ENCODE measurements at regions not wholly inside any gene's neighbourhood (a gene's known extent, or its start where the extent isn't known, plus 50 kb on each side); places are given as distances from the start of the nearest gene placed in this dataset.
"Not testable (repeated sequence)": the region's sequence is repeated elsewhere in the genome, so short reads cannot be mapped to it uniquely, and the experiment has no call there.

DNA sequence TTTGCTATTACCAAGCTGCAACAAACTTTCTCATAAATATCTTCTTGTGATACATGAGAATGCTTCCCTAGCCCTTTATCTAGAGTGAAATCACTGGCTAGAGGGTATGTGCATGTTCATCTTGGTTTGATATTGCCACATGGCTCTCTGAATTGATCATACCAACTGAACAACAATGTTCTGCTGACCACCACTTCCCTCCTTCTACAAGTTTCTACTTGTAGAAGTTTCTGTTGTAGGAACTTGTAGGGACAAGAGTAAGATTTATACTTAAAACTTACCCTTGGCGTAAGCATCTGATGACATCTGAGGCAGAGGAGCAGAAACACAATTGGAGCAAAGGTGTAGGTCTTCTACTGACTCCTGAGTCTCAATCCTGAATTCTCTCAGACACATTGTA, 86.3 kb upstream of the FAM13C start:
- no peak for DNase-seq

DNA sequence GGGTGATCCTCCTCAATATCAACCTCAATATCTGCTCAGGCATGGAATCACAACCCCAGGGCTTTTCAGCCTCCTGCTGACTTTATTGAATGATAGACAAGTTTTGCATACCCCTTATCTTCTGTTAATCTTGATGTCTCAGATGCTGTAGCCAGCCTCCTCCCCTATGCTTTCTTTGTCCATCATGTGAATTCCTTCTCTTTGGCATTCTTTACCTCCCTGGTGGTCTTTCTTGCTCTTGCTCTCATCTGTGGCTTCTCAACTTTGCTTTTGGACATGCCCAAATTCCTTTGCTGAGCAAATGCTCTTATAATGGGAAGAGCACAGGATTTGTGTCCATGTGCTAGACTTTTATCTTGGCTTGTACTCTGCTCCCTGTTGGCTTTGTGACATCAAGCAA, 73.4 kb upstream of the FAM13C start:
- DNase-seq: no peak

DNA sequence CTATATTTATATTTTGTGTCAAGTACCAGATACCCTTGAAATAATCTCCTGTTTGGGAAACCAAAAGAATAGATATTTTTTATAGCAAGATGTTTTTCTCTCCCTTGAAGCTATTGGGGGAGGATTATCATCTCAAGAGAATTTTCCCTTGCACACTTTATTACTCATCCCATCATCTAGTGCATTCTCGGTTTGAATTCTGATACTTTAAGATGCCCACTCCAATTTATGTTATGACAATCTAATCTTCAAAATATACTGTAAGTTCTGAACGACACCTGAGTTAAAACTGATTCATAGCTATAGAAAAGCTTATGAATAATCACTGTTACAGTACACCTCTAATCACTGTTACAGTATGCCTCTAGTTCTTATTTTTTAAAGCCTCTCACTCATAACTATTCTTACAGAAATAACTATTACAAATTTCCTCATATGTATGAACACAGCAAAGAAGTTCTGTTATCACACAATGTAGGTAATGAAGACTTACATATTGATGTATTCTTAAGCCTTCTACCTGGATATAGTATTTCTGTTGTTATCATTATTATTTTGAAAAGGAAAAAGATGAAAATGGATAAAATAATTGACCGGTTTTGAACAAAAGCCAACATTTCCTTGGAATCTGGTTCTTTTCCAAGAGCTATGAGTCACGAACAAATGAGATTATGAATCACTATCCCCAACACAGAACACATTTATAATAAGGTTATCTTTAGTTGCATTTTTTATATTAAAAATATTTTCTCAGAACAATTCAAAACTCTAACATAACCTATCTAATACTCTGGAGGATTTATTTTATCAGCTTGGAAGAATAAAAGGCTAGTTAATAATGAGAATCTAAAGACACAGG, 72.3 kb upstream of the FAM13C start:
- DNase-seq: no peak

DNA sequence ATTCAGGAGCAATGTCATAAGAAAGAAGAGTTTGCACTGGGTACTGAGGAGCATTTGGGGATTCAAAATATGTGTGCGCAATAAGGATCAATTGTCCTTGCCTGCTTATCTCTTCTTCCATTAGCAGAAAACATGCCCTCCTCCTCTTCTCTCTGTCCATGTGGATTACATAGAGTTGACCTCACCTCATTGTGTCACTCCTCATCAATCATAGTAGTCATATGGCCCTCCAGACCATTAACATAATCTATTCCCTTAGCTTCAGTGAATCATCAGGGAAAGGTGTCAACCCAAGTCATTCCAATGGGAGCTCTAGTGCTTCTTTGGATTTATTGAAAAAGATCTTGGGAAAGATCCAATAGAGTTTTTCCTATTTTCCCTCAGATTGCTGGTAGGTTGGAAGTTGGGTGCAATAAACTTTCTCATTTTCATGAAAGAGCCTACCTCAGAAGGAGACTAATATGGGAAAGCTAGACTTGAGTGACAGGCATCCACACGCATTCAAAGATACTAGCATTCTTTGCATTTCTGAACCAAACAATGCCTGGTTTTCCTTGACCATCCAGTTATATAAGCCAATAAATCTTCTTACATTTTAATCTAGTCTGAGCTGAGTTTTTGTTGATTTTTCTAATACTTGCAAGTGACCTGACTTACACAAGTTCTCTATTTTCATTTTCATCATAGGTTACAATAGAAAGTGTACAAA, 71.5 kb upstream of the FAM13C start:
- no peak for DNase-seq

DNA sequence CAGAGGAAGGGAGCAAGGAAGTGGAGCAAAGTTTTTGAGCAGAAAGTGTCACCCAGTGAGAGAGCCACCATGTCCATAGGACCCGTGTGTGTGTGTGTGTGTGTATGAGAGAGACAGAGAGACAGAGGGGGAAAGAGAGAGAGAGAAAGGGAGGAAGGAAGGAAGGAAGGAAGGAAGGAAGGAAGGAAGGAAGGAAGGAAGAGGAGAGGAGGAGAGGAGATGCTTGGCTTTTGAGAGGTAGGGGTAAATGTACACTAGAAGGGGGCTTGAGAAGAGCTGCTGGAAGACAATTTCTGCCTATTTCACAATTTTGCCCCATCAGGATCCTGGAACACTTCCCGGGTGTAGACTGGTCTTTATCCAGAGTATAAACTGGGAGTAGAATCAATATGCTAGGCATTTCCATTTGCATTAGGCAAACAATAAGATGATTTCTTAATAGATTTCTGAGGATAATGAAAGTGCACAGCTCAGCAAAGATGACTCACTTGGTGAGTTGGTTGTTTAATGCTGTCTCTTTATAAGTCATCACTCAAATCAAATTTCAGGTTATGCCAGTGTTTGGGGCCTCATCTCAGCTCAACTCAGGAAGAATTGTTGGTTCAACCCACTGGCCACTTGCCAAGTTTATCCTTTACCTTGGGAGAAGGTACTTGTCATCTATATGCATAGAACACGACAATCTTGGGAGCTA, 70.0 kb upstream of the FAM13C start:
- DNase-seq: no peak

DNA sequence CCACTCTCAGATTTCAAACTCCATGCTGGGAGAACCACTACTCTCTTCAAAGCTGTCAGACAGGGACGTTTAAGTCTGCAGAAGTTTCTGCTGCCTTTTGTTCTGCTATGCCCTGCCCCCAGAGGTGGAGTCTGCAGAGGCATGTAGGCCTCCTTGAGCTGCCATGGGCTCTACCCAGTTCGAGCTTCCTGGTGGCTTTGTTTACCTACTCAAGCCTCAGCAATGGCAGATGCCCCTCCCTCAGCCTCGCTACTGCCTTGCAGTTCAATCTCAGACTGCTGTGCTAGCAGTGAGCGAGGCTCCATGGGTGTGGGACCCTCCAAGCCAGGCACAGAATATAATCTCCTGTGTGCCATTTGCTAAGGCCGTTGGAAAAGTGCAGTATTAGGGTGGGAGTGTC, 51.4 kb upstream of the FAM13C start:
- not testable (repeated sequence) for DNase-seq

All from OCI-M1 (cell line).